ENCODE measurements at regions not wholly inside any gene's neighbourhood (a gene's known extent, or its start where the extent isn't known, plus 50 kb on each side); places are given as distances from the start of the nearest gene placed in this dataset.

GRCh38 chr12:5267603-5268423 is 164.1 kb upstream of the NTF3 start:
- no peaks in the 10 kb centered on the region for H3K27me3 ChIP-seq (ENCODE audit: insufficient read depth, low read length)
- H3K79me2 ChIP-seq (ENCODE audit: insufficient read depth, low read length): no peaks in the 10 kb centered on the region
- no peaks in the 10 kb centered on the region for H4K20me1 ChIP-seq (ENCODE audit: insufficient read depth, low read length)
- no peak overlapping the region for H2AFZ ChIP-seq (ENCODE audit: low read length)
- no peak overlapping the region for H3K4me3 ChIP-seq (ENCODE audit: insufficient read depth, low read length)
- no peaks in the 10 kb centered on the region for H3K36me3 ChIP-seq (ENCODE audit: insufficient read depth, low read length)
- H3K27ac ChIP-seq (ENCODE audit: low read depth, low read length): no peak overlapping the region
- H3K4me1 ChIP-seq (ENCODE audit: insufficient read depth, low read length): no peaks in the 10 kb centered on the region
- no peak for TF ChIP-seq CTCF (IDR thresholded peaks at IDR 0.05; ENCODE audit: extremely low read depth, low read depth, low read length)
- no peak for DNase-seq (ENCODE audit: insufficient read length, low spot score, missing footprints)
- peaks cover 5% of the 10 kb centered on the region for H3K9me3 ChIP-seq (ENCODE audit: low read depth, low read length)
- H3K4me2 ChIP-seq (ENCODE audit: insufficient read depth, low read length): no peak overlapping the region

DNA sequence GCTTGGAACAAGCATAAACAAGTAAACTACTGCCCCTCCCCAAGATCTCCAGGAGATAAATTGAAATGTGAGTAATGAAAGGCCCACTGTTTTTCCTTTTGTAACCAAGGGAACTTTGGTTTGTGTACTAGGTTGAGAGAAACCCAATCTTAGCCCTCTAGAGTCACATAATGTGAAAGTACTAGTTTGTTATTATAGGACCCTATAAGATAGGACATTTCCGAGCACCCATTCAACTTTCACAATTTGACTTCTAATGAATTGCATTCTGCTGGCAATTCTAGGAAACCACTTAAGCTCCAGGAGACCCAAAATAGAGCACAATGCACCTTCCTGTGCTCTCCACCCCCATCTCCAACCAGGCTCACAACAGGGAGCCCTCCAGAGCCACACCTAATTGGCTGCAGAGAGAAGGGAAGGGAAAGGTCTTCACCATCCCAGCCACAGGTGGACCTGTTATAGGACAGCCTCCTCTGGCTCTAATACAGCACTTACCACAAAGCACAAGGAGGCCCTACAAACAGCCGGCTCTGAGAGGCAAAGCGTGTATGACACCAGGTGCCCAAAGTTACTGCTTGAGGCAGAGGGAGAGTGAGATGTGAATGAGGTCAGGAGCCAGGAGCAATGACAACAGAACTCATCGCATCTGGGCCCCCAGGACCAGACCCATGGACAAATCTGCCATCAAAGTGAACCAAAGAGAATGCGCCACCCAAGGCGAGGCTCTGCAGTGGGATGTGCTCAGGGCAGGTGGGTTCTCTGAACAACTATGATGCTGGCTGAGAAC is 163.3 kb upstream of the NTF3 start:
- Histone ChIP-seq H3K36me3 (ENCODE audit: insufficient read depth, low read length) (no peaks in the 10 kb centered on the region), H3K4me3 (ENCODE audit: insufficient read depth, low read length) (no peak overlapping the region), H2AFZ (ENCODE audit: low read length) (no peak overlapping the region), H4K20me1 (ENCODE audit: insufficient read depth, low read length) (no peaks in the 10 kb centered on the region), H3K27ac (ENCODE audit: low read depth, low read length) (no peak overlapping the region), H3K9me3 (ENCODE audit: low read depth, low read length) (peaks cover 3% of the 10 kb centered on the region), H3K4me1 (ENCODE audit: insufficient read depth, low read length) (no peaks in the 10 kb centered on the region), H3K4me2 (ENCODE audit: insufficient read depth, low read length) (no peak overlapping the region), H3K27me3 (ENCODE audit: insufficient read depth, low read length) (no peaks in the 10 kb centered on the region), H3K79me2 (ENCODE audit: insufficient read depth, low read length) (no peaks in the 10 kb centered on the region)
- no peak for DNase-seq (ENCODE audit: insufficient read length, low spot score, missing footprints)
- TF ChIP-seq CTCF (IDR thresholded peaks at IDR 0.05; ENCODE audit: extremely low read depth, low read depth, low read length): no peak

- Histone ChIP-seq H3K4me3 (ENCODE audit: insufficient read depth, low read length) (no peak overlapping the region), H3K27me3 (ENCODE audit: insufficient read depth, low read length) (no peaks in the 10 kb centered on the region), H3K27ac (ENCODE audit: low read depth, low read length) (no peak overlapping the region), H3K79me2 (ENCODE audit: insufficient read depth, low read length) (no peaks in the 10 kb centered on the region), H4K20me1 (ENCODE audit: insufficient read depth, low read length) (no peaks in the 10 kb centered on the region), H3K9me3 (ENCODE audit: low read depth, low read length) (peaks cover 3% of the 10 kb centered on the region), H3K4me2 (ENCODE audit: insufficient read depth, low read length) (no peak overlapping the region), H2AFZ (ENCODE audit: low read length) (no peak overlapping the region), H3K36me3 (ENCODE audit: insufficient read depth, low read length) (no peaks in the 10 kb centered on the region), H3K4me1 (ENCODE audit: insufficient read depth, low read length) (no peaks in the 10 kb centered on the region)
- no peak for DNase-seq (ENCODE audit: insufficient read length, low spot score, missing footprints)
- no peak for TF ChIP-seq CTCF (IDR thresholded peaks at IDR 0.05; ENCODE audit: extremely low read depth, low read depth, low read length)
Observed at GRCh38 chr12:5269846-5270245, 162.1 kb upstream of the NTF3 start.

Data from osteoblast (primary cell).